ENCODE measurements at regions not wholly inside any gene's neighbourhood (a gene's known extent, or its start where the extent isn't known, plus 50 kb on each side); places are given as distances from the start of the nearest gene placed in this dataset.

- TF ChIP-seq FOXA2 (IDR thresholded peaks at IDR 0.05), result no peak
- TF ChIP-seq YY1 (IDR thresholded peaks at IDR 0.05), result no peak
- TF ChIP-seq ZBTB33 (IDR thresholded peaks at IDR 0.05), result no peak
- no peak for TF ChIP-seq NR2F2 (IDR thresholded peaks at IDR 0.05)
- no peak for TF ChIP-seq EGR1 (IDR thresholded peaks at IDR 0.05; ENCODE audit: low read depth in 2 of 2)
- TF ChIP-seq GABPA (IDR thresholded peaks at IDR 0.05 in 1 of 2, conservative IDR thresholded peaks at IDR 0.05 in 1 of 2), result no peak
- no peak for TF ChIP-seq HNF4A (conservative IDR thresholded peaks at IDR 0.05)
- no peak for TF ChIP-seq HNF4G (IDR thresholded peaks at IDR 0.05)
- TF ChIP-seq SP1 (IDR thresholded peaks at IDR 0.05), result no peak
- 85% methylated on average over 5 of the region's 5 CpGs for WGBS
- H3K4me3 ChIP-seq (ENCODE audit: low read depth in 1 of 3, low read length in 3 of 3), result no peak overlapping the region
Observed at GRCh38 chr5:164361986-164362385, 856.6 kb downstream of the MAT2B start.

GRCh38 chr5:164362835-164363234 lies 857.4 kb downstream of the MAT2B start:
- Histone ChIP-seq H3K36me3 (ENCODE audit: control insufficient read depth in 4 of 4, insufficient read depth in 3 of 4, low read depth in 1 of 4, low read length in 3 of 4) (no peaks in the 10 kb centered on the region), H3K27ac (ENCODE audit: low read depth in 1 of 2, low read length in 2 of 2) (no peak overlapping the region), H3K9ac (ENCODE audit: low read depth in 1 of 2, low read length in 2 of 2) (no peak overlapping the region), H3K4me3 (ENCODE audit: low read depth in 1 of 3, low read length in 3 of 3) (no peak overlapping the region), H3K9me3 (ENCODE audit: control insufficient read depth in 4 of 4, low read length in 3 of 4) (no peaks in the 10 kb centered on the region), H3K4me1 (ENCODE audit: control insufficient read depth in 4 of 4, insufficient read depth in 4 of 4, low read length in 3 of 4) (peaks cover 0 to 3% (median 0%) of the 10 kb centered on the region in 4 donors), H3K27me3 (ENCODE audit: control insufficient read depth in 4 of 4, insufficient read depth in 4 of 4, low read length in 3 of 4) (no peaks in the 10 kb centered on the region)
- no peak for DNase-seq (ENCODE audit: low spot score)
- TF ChIP-seq CTCF (IDR thresholded peaks at IDR 0.05; ENCODE audit: low read depth, low read length, missing input control), result no peak

More at GRCh38 chr5:164361986-164362385, 856.6 kb downstream of the MAT2B start:
- DNase-seq (ENCODE audit: low spot score), result no peak
- Histone ChIP-seq H3K27me3 (ENCODE audit: control insufficient read depth in 4 of 4, insufficient read depth in 4 of 4, low read length in 3 of 4) (no peaks in the 10 kb centered on the region), H3K4me1 (ENCODE audit: control insufficient read depth in 4 of 4, insufficient read depth in 4 of 4, low read length in 3 of 4) (peaks cover 0 to 3% (median 0%) of the 10 kb centered on the region in 4 donors), H3K27ac (ENCODE audit: low read depth in 1 of 2, low read length in 2 of 2) (no peak overlapping the region), H3K36me3 (ENCODE audit: control insufficient read depth in 4 of 4, insufficient read depth in 3 of 4, low read depth in 1 of 4, low read length in 3 of 4) (no peaks in the 10 kb centered on the region), H3K9me3 (ENCODE audit: control insufficient read depth in 4 of 4, low read length in 3 of 4) (no peaks in the 10 kb centered on the region), H3K9ac (ENCODE audit: low read depth in 1 of 2, low read length in 2 of 2) (no peak overlapping the region)

- Histone ChIP-seq H3K9me3 (ENCODE audit: control insufficient read depth in 4 of 4, low read length in 3 of 4) (no peaks in the 10 kb centered on the region), H3K27me3 (ENCODE audit: control insufficient read depth in 4 of 4, insufficient read depth in 4 of 4, low read length in 3 of 4) (no peaks in the 10 kb centered on the region), H3K4me3 (ENCODE audit: low read depth in 1 of 3, low read length in 3 of 3) (no peak overlapping the region), H3K9ac (ENCODE audit: low read depth in 1 of 2, low read length in 2 of 2) (no peak overlapping the region), H3K4me1 (ENCODE audit: control insufficient read depth in 4 of 4, insufficient read depth in 4 of 4, low read length in 3 of 4) (no peaks in the 10 kb centered on the region), H3K27ac (ENCODE audit: low read depth in 1 of 2, low read length in 2 of 2) (no peak overlapping the region), H3K36me3 (ENCODE audit: control insufficient read depth in 4 of 4, insufficient read depth in 3 of 4, low read depth in 1 of 4, low read length in 3 of 4) (no peaks in the 10 kb centered on the region)
- DNase-seq (ENCODE audit: low spot score), result no peak
- 84% methylated on average over 7 of the region's 7 CpGs for WGBS
- TF ChIP-seq ATF3 (IDR thresholded peaks at IDR 0.05) (no peak), FOXA2 (IDR thresholded peaks at IDR 0.05) (no peak), YY1 (IDR thresholded peaks at IDR 0.05) (no peak), NR2F2 (IDR thresholded peaks at IDR 0.05) (no peak), HNF4G (IDR thresholded peaks at IDR 0.05) (no peak), GABPA (IDR thresholded peaks at IDR 0.05 in 1 of 2, conservative IDR thresholded peaks at IDR 0.05 in 1 of 2) (no peak), TAF1 (conservative IDR thresholded peaks at IDR 0.05) (no peak), FOXA1 (IDR thresholded peaks at IDR 0.05) (no peak), REST (IDR thresholded peaks at IDR 0.05) (no peak), MAX (IDR thresholded peaks at IDR 0.05) (no peak), SP1 (IDR thresholded peaks at IDR 0.05) (no peak), RXRA (IDR thresholded peaks at IDR 0.05) (no peak), HNF4A (conservative IDR thresholded peaks at IDR 0.05) (no peak), JUND (IDR thresholded peaks at IDR 0.05) (no peak)
Observed at GRCh38 chr5:164364237-164365208, 859.1 kb downstream of the MAT2B start.

Data from liver (tissue), 8 donors.